NCI-H510A treated with DMSO at 0.1 percent for 48 hours (cell line): ENCODE measurements at regions not wholly inside any gene's neighbourhood (a gene's known extent, or its start where the extent isn't known, plus 50 kb on each side); places are given as distances from the start of the nearest gene placed in this dataset.
A peak's percentile ranks its signal among the peaks of the same experiment; 100 is the strongest.
"Not testable (repeated sequence)": the region's sequence is repeated elsewhere in the genome, so short reads cannot be mapped to it uniquely, and the experiment has no call there.

Experiments used
- DNase-seq: peaks from one replicate; lab custom pipeline; 2025; lab: John Stamatoyannopoulos, UW

DNA sequence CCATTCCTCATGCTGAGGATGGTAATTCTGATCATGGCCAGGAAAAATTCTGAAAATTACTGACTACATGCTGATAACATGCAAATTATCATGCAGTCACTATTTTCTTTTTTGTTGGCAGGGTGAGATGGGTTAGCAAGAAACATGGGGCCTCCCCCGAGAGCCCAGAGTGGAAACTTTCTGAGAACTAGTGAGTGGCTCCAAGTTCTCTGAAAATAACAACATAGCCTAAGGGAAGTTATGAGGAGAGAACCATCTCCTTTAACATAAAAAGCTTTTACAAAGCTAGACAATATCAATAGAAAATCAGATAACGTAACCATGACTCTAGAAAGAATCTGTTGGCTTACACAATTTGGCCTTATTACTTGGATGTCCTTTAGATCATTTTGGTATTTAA is 254.2 kb downstream of the PLOD2 start:
- no peak for DNase-seq

DNA sequence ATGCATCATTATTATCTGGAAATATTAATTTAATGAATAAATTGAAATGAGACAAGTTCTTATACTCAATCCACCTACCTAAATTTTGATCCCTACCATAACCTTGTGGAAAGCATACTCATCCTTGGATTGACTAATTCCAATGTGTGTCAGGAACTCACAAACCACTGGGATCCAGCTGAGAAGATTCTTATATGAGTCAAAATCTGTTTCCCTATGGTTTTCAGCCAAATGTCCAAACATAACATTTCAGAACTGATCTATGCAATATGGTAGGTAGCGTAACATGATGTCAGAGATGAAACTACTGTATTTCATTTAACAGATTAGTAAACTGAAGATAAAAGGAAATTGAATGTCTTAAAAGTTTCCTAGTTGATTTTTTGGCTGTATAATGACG is 250.0 kb downstream of the PLOD2 start:
- no peak for DNase-seq

- no peak for DNase-seq
Measured at GRCh38 chr3:145915787-145916186, 245.2 kb downstream of the PLOD2 start.

- not testable (repeated sequence) for DNase-seq
Measured at GRCh38 chr3:145927736-145928135, 233.2 kb downstream of the PLOD2 start.

- DNase-seq, result no peak
Measured at GRCh38 chr3:145936971-145937370, 224.0 kb downstream of the PLOD2 start.

GRCh38 chr3:145939431-145939830 is 221.6 kb downstream of the PLOD2 start:
- DNase-seq, result peak; percentile 32

DNA sequence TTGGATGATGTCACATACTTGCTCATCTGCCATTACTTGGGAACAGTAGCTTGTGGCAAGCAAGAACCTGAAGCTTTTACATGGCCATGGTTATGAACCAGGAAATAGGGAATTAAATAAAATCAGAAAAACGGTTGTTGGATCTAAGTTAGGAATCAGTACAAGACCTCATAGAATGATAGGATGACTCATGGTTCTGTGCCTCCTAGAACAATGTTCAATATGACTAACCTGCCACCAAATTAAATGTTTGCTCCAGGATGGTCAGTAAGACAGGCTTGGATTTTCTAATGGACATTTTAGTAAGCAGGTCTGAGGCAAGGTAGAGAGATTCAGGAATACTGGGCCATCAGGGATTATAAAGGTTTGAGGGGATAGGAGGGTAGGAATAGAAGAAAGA is 218.9 kb downstream of the PLOD2 start:
- DNase-seq, result no peak

DNA sequence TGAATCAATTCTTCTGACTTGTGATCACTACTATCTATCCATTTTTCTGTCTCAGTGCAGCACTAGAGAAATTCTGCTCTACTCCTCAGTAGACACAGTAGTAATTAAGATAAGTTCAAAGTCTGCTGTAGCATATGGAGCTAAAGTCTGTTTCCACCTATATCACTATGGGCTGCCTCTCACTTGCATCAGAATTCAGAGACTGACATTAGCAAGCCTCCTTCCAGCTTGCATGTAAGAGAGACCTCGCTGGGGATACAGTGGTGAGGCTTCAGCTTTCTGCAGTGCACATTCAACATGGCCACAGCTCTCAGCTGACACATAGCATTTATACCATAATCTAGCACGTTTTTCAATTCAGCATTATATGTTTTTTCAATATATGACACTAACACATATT is 217.0 kb downstream of the PLOD2 start:
- no peak for DNase-seq

- DNase-seq, result no peak
Measured at GRCh38 chr3:145951441-145951840, 209.5 kb downstream of the PLOD2 start.

DNA sequence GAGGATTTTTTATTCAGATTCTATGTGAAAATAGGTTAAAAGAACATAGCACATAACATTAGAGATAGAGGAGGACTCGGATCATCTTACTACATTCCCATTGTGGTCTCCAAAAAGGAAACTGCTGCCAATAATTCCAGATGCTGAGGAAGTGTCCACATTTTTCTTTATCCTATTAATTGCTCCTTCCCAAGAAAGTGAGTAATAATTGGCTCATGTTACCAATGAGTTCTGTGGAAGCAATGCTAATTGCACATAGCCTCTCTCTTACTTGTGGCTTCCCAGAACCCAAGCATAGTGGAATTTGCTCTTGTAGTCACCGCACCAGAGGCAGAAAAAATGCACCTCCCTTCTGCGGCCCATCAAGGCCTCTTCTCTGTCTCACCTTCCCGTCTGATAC is 208.4 kb downstream of the PLOD2 start:
- DNase-seq, result no peak

DNA sequence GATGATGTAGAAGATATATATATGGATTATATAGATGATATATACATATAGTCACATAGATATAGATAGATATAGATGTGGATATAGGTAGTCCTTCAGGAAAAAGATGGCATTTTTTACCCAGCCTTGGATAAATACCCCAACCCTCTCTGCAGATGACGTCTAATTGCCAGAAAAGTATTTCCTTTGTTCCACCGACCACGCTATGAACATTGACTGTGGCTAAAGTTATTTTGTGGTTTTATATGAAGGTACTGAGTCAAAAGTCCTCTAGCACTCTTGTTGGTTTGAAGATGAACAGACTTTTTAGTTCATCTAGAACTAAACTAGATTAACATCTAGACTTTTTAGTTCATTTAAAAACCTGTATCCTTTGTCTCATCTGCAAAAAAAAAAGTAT is 207.7 kb downstream of the PLOD2 start:
- no peak for DNase-seq

DNA sequence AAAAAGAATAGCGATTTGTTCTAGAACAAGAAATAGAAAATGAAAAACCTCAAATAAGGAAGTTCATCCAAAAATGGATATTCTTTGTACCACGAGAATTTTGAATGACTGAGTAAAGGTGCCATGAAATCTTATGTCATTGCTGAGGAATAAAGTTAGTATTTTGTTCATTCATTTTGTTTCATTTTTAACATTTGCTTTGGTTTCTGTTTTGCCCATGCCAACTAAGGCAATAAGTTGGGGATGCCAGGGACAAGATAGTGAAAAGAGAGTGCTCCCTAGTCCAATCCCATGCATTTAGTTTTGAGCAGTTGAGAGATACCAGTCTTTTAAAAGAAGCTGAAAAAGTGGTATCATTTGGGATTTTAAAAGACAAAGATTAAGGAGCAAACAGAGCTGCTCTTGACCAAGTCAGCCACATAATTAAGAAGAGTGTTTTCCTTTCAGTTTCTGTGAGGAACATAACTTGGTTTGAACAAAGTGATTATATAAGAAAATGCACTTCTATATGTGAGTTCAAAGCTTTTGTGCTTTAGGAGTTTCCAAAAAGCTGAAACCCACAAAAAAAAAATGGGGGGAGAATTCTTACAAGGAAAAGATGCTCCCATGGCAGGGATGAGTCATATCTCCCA is 201.4 kb downstream of the PLOD2 start:
- no peak for DNase-seq

GRCh38 chr3:145963111-145963510 is 197.9 kb downstream of the PLOD2 start:
- no peak for DNase-seq

- DNase-seq, result no peak
Measured at GRCh38 chr3:145967043-145967442, 193.9 kb downstream of the PLOD2 start.

GRCh38 chr3:145971186-145971585 is 189.8 kb downstream of the PLOD2 start:
- no peak for DNase-seq

- DNase-seq, result no peak
Measured at GRCh38 chr3:145972851-145973250, 188.1 kb downstream of the PLOD2 start.

GRCh38 chr3:145981056-145981455 is 179.9 kb downstream of the PLOD2 start:
- no peak for DNase-seq

GRCh38 chr3:145983101-145983500 is 177.9 kb downstream of the PLOD2 start:
- no peak for DNase-seq
